ENCODE measurements at regions not wholly inside any gene's neighbourhood (a gene's known extent, or its start where the extent isn't known, plus 50 kb on each side); places are given as distances from the start of the nearest gene placed in this dataset.

GRCh38 chr18:39960550-39960949 is 1994.5 kb upstream of the PIK3C3 start:
- H3K27ac Mint-ChIP-seq: no peak overlapping the region
- Histone ChIP-seq H3K79me2 (replicated peaks; ENCODE audit: insufficient read depth) (no peaks in the 10 kb centered on the region), H3K4me1 (ENCODE audit: insufficient read depth) (no peaks in the 10 kb centered on the region), H3K27ac (ENCODE audit: low read depth) (no peak overlapping the region), H3K27me3 (ENCODE audit: insufficient read depth) (no peaks in the 10 kb centered on the region), H3K4me3 (no peak overlapping the region), H4K20me1 (replicated peaks; ENCODE audit: insufficient read depth) (no peaks in the 10 kb centered on the region), H3K9me2 (ENCODE audit: insufficient read depth) (no peaks in the 10 kb centered on the region), H3F3A (replicated peaks; ENCODE audit: low read depth) (no peaks in the 10 kb centered on the region), H2AFZ (no peak overlapping the region), H3K36me3 (ENCODE audit: insufficient read depth) (no peaks in the 10 kb centered on the region), H3K4me2 (no peak overlapping the region)
- no peak for DNase-seq (ENCODE audit: low spot score)
- H3K4me1 Mint-ChIP-seq: peaks cover 3% of the 10 kb centered on the region; the same call in 2 of the 3 replicates
- no peak for TF ChIP-seq EZH2phosphoT487 (IDR thresholded peaks at IDR 0.05; ENCODE audit: unreplicated experiment)
- TF ChIP-seq CREB1 (CRISPR knock-in tag; IDR thresholded peaks at IDR 0.05; ENCODE audit: low read depth): no peak
- TF ChIP-seq NANOG (IDR thresholded peaks at IDR 0.05; ENCODE audit: borderline replicate concordance): no peak
- TF ChIP-seq EZH2 (IDR thresholded peaks at IDR 0.05; ENCODE audit: low read depth, unreplicated experiment): no peak
- no peak for TF ChIP-seq JUNB (IDR thresholded peaks at IDR 0.05; ENCODE audit: unreplicated experiment)
- TF ChIP-seq ETS1 (IDR thresholded peaks at IDR 0.05): no peak
- TF ChIP-seq STAT1 (IDR thresholded peaks at IDR 0.05; ENCODE audit: unreplicated experiment): no peak
- TF ChIP-seq ZNF331 (CRISPR knock-in tag; IDR thresholded peaks at IDR 0.05; ENCODE audit: low read depth): no peak
- no peak for TF ChIP-seq REST (IDR thresholded peaks at IDR 0.05; ENCODE audit: unreplicated experiment)
- no peak for TF ChIP-seq ZNF114 (CRISPR knock-in tag; IDR thresholded peaks at IDR 0.05)
- no peak for TF ChIP-seq POLR2AphosphoS5 (IDR thresholded peaks at IDR 0.05; ENCODE audit: low read depth)
- TF ChIP-seq ZNF462 (CRISPR knock-in tag; IDR thresholded peaks at IDR 0.05): no peak
- no peak for TF ChIP-seq CTCF (conservative IDR thresholded peaks at IDR 0.05; ENCODE audit: low read depth in 2 of 2)
- no peak for ATAC-seq
- no peaks in the 10 kb centered on the region for H3K36me3 Mint-ChIP-seq (ENCODE audit: low read depth)
- H3K27me3 Mint-ChIP-seq (ENCODE audit: insufficient read depth, low read depth, poor library complexity): peaks cover 2% of the 10 kb centered on the region
- H3K9me3 Mint-ChIP-seq: no peaks in the 10 kb centered on the region; the same call in 2 of the 3 replicates
- H3K4me3 Mint-ChIP-seq: no peak overlapping the region

All from GM23338 (cell line).